Lower leg skin (tissue), 3 donors: ENCODE measurements at regions not wholly inside any gene's neighbourhood (a gene's known extent, or its start where the extent isn't known, plus 50 kb on each side); places are given as distances from the start of the nearest gene placed in this dataset.

Experiments used
- POLR2A ChIP-seq, 2 donors: fragments of 450-650 bp; IDR thresholded peaks; one replicate each; pipeline ENCODE4 v1.6.1; 2016 to 2017; ENCODE audit warnings: antibody characterized with exemption in 2 of 2, mild to moderate bottlenecking in 1 of 2, moderate library complexity in 1 of 2
- TF ChIP-seq, protein P1 (sequence below), 3 donors: fragments of 450-650 bp; IDR thresholded peaks; one replicate each; pipeline ENCODE4 v1.5.1; 2016; ENCODE audit warnings: antibody characterized with exemption in 3 of 3, mild to moderate bottlenecking in 3 of 3, moderate library complexity in 2 of 3

GRCh38 chr2:83394134-83394904 lies 1064.8 kb downstream of the SUCLG1 start:
- TF ChIP-seq, protein P1, sequence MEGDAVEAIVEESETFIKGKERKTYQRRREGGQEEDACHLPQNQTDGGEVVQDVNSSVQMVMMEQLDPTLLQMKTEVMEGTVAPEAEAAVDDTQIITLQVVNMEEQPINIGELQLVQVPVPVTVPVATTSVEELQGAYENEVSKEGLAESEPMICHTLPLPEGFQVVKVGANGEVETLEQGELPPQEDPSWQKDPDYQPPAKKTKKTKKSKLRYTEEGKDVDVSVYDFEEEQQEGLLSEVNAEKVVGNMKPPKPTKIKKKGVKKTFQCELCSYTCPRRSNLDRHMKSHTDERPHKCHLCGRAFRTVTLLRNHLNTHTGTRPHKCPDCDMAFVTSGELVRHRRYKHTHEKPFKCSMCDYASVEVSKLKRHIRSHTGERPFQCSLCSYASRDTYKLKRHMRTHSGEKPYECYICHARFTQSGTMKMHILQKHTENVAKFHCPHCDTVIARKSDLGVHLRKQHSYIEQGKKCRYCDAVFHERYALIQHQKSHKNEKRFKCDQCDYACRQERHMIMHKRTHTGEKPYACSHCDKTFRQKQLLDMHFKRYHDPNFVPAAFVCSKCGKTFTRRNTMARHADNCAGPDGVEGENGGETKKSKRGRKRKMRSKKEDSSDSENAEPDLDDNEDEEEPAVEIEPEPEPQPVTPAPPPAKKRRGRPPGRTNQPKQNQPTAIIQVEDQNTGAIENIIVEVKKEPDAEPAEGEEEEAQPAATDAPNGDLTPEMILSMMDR (IDR thresholded peaks at IDR 0.05) = no peak
- no peak for TF ChIP-seq POLR2A (IDR thresholded peaks at IDR 0.05)
